ENCODE measurements at regions not wholly inside any gene's neighbourhood (a gene's known extent, or its start where the extent isn't known, plus 50 kb on each side); places are given as distances from the start of the nearest gene placed in this dataset.

DNA sequence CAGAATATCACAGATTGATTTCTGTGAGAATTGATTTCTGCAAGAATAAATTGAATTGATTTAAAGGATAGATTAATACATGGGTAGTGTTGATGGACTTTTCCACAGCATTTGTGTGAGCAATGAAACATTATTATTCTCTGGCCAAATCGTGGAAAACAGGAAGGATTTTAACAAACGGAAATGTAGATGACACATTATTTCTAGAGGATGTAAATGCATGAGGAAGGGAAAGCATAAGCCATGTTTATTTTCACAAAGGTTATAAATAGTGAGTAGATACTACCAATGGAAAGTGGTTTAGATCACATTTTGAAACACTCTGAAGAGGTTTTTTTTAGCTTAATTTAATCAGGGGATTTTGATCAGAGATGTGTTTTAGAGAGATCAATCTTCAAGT is 1534.6 kb upstream of the MIR17HG start:
- no peak for DNase-seq (ENCODE audit: low read depth, low spot score)
- no peak overlapping the region for H3K27ac Mint-ChIP-seq (ENCODE audit: unreplicated experiment)
- H3K27me3 Mint-ChIP-seq (ENCODE audit: low read depth) = no peaks in the 10 kb centered on the region
- TF ChIP-seq, protein P1, sequence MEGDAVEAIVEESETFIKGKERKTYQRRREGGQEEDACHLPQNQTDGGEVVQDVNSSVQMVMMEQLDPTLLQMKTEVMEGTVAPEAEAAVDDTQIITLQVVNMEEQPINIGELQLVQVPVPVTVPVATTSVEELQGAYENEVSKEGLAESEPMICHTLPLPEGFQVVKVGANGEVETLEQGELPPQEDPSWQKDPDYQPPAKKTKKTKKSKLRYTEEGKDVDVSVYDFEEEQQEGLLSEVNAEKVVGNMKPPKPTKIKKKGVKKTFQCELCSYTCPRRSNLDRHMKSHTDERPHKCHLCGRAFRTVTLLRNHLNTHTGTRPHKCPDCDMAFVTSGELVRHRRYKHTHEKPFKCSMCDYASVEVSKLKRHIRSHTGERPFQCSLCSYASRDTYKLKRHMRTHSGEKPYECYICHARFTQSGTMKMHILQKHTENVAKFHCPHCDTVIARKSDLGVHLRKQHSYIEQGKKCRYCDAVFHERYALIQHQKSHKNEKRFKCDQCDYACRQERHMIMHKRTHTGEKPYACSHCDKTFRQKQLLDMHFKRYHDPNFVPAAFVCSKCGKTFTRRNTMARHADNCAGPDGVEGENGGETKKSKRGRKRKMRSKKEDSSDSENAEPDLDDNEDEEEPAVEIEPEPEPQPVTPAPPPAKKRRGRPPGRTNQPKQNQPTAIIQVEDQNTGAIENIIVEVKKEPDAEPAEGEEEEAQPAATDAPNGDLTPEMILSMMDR (conservative IDR thresholded peaks at IDR 0.05) = no peak
- peaks cover 6% of the 10 kb centered on the region for H3K9me3 Mint-ChIP-seq
- no peak overlapping the region for H3K4me3 Mint-ChIP-seq
- H3K36me3 Mint-ChIP-seq (ENCODE audit: low read depth) = peaks cover 7% of the 10 kb centered on the region
- H3K4me1 Mint-ChIP-seq = peaks cover 8% of the 10 kb centered on the region

DNA sequence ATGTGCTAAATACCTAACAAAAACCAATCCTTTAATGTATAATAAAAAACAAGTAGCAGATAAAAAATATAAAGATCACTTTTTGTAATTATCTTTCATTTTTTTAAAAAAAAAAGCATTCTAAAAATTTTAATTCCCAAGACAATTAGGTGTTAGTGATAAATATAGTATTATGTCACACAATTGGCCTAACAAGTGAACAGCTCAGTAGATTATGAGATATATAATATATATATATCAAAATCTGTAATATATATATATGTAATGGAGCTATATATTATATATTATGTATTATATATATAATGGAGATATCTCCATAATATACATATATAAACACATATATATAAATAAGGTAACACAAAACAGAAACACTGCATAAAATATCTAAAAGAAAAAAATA is 1531.1 kb upstream of the MIR17HG start:
- H3K9me3 Mint-ChIP-seq = peaks cover 12% of the 10 kb centered on the region
- TF ChIP-seq, protein P1 (conservative IDR thresholded peaks at IDR 0.05) = no peak
- no peak for DNase-seq (ENCODE audit: low read depth, low spot score)
- H3K27me3 Mint-ChIP-seq (ENCODE audit: low read depth) = no peaks in the 10 kb centered on the region
- peaks cover 10% of the 10 kb centered on the region for H3K36me3 Mint-ChIP-seq (ENCODE audit: low read depth)
- no peak overlapping the region for H3K4me3 Mint-ChIP-seq
- H3K27ac Mint-ChIP-seq (ENCODE audit: unreplicated experiment) = no peak overlapping the region
- H3K4me1 Mint-ChIP-seq = peaks cover 8% of the 10 kb centered on the region

GRCh38 chr13:89822467-89822866 is 1525.0 kb upstream of the MIR17HG start:
- H3K4me3 Mint-ChIP-seq = no peak overlapping the region
- peak overlapping the region; percentile 81 for H3K27ac Mint-ChIP-seq (ENCODE audit: unreplicated experiment)
- peaks cover 5% of the 10 kb centered on the region for H3K36me3 Mint-ChIP-seq (ENCODE audit: low read depth)
- TF ChIP-seq, protein P1 (conservative IDR thresholded peaks at IDR 0.05) = no peak
- no peak for DNase-seq (ENCODE audit: low read depth, low spot score)
- peaks cover 7% of the 10 kb centered on the region for H3K9me3 Mint-ChIP-seq
- H3K4me1 Mint-ChIP-seq = peaks cover 8% of the 10 kb centered on the region
- H3K27me3 Mint-ChIP-seq (ENCODE audit: low read depth) = no peaks in the 10 kb centered on the region

DNA sequence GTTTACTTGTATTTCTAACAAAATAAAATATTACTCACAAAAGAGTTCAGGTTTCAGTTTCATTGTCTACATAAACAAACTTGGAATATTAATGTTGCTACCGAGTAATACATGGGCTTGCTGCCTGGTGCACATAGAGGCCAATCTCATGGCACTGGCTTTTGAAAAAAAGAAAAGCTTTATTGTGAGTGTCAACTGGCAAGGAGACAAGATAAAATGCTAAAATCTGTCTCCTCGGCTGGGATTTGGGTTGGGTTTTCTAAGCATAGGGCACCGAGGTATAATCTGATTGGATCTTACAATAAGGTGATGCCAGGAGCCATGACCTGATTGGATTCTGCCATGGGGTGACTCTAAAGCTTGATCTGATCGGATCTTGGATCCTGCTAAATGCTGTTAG is 1519.9 kb upstream of the MIR17HG start:
- H3K27ac Mint-ChIP-seq (ENCODE audit: unreplicated experiment) = no peak overlapping the region
- DNase-seq (ENCODE audit: low read depth, low spot score) = no peak
- no peaks in the 10 kb centered on the region for H3K27me3 Mint-ChIP-seq (ENCODE audit: low read depth)
- H3K4me1 Mint-ChIP-seq = peaks cover 4% of the 10 kb centered on the region
- no peaks in the 10 kb centered on the region for H3K9me3 Mint-ChIP-seq
- H3K36me3 Mint-ChIP-seq (ENCODE audit: low read depth) = no peaks in the 10 kb centered on the region
- H3K4me3 Mint-ChIP-seq = no peak overlapping the region
- TF ChIP-seq, protein P1 (conservative IDR thresholded peaks at IDR 0.05) = no peak

DNA sequence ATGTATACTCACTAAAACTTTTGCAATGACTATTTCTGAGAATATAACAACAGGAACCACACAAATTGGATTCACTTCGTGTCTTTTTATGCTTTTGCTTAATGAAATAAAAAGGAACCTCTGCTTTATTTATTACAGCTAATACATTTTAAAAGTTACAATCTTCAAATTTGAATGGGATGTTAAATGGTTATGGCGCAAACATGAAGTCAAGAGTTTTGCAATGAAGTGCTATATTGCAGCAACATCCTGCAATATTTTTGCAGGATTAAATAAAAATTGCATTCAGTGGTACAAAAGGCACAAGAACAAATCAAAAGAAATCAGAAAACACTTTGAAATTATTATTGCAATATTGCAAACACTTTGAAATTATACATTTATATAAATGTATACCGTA is 1519.0 kb upstream of the MIR17HG start:
- no peaks in the 10 kb centered on the region for H3K36me3 Mint-ChIP-seq (ENCODE audit: low read depth)
- TF ChIP-seq, protein P1 (conservative IDR thresholded peaks at IDR 0.05) = no peak
- H3K27me3 Mint-ChIP-seq (ENCODE audit: low read depth) = no peaks in the 10 kb centered on the region
- no peak overlapping the region for H3K27ac Mint-ChIP-seq (ENCODE audit: unreplicated experiment)
- DNase-seq (ENCODE audit: low read depth, low spot score) = no peak
- peaks cover 7% of the 10 kb centered on the region for H3K4me1 Mint-ChIP-seq
- H3K9me3 Mint-ChIP-seq = peaks cover 2% of the 10 kb centered on the region
- H3K4me3 Mint-ChIP-seq = no peak overlapping the region

GRCh38 chr13:89831157-89831556 is 1516.3 kb upstream of the MIR17HG start:
- no peak for DNase-seq (ENCODE audit: low read depth, low spot score)
- Mint-ChIP-seq H3K4me3 (no peak overlapping the region), H3K4me1 (peaks cover 7% of the 10 kb centered on the region), H3K9me3 (peaks cover 2% of the 10 kb centered on the region), H3K27ac (ENCODE audit: unreplicated experiment) (no peak overlapping the region), H3K36me3 (ENCODE audit: low read depth) (no peaks in the 10 kb centered on the region), H3K27me3 (ENCODE audit: low read depth) (no peaks in the 10 kb centered on the region)
- TF ChIP-seq, protein P1 (conservative IDR thresholded peaks at IDR 0.05) = no peak
